NB4 (cell line): ENCODE measurements at regions not wholly inside any gene's neighbourhood (a gene's known extent, or its start where the extent isn't known, plus 50 kb on each side); places are given as distances from the start of the nearest gene placed in this dataset.

Experiments
- MYC ChIP-seq: IDR thresholded peaks from 2 replicates; pipeline ENCODE4 v1.6.1; 2011; ENCODE audit warnings: low read depth, low read length
- POLR2A ChIP-seq: IDR thresholded peaks from 2 replicates; pipeline ENCODE4 v1.6.1; 2011; ENCODE audit warnings: mild to moderate bottlenecking; ENCODE audit not compliant: insufficient read length; ENCODE audit errors: extremely low read depth
- TF ChIP-seq, protein P1 (sequence below): IDR thresholded peaks from one replicate; pipeline ENCODE4 v1.5.1; 2012; ENCODE audit warnings: low read depth, low read length
- TF ChIP-seq, protein P2 (sequence below): IDR thresholded peaks from 2 replicates; pipeline ENCODE4 v1.6.1; 2011; ENCODE audit warnings: low read depth, low read length

DNA sequence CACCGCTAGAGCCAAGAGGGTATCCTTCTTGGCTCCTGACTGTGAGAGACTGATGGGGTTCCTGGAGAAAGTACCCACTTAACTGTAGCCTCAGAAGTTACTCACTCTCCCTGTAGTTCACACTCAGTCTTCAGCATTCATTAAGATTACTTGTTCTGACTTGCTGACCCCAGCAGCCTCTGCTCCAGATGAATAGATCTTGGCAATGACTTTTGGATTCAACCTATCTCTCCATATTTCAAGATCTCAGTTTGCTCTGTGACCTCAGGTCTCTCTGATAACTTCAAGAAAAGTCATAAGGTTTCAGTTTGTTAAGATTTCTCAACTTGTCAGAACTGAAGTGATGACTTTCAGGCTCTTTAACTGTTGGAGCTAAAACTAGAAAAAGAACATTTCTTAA, 825.6 kb downstream of the PCDH7 start:
- TF ChIP-seq, protein P1, sequence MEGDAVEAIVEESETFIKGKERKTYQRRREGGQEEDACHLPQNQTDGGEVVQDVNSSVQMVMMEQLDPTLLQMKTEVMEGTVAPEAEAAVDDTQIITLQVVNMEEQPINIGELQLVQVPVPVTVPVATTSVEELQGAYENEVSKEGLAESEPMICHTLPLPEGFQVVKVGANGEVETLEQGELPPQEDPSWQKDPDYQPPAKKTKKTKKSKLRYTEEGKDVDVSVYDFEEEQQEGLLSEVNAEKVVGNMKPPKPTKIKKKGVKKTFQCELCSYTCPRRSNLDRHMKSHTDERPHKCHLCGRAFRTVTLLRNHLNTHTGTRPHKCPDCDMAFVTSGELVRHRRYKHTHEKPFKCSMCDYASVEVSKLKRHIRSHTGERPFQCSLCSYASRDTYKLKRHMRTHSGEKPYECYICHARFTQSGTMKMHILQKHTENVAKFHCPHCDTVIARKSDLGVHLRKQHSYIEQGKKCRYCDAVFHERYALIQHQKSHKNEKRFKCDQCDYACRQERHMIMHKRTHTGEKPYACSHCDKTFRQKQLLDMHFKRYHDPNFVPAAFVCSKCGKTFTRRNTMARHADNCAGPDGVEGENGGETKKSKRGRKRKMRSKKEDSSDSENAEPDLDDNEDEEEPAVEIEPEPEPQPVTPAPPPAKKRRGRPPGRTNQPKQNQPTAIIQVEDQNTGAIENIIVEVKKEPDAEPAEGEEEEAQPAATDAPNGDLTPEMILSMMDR = no peak
- TF ChIP-seq POLR2A = no peak
- TF ChIP-seq, protein P2, sequence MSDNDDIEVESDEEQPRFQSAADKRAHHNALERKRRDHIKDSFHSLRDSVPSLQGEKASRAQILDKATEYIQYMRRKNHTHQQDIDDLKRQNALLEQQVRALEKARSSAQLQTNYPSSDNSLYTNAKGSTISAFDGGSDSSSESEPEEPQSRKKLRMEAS = no peak
- TF ChIP-seq MYC = no peak
